Prostate gland (tissue), 2 donors: ENCODE measurements at regions not wholly inside any gene's neighbourhood (a gene's known extent, or its start where the extent isn't known, plus 50 kb on each side); places are given as distances from the start of the nearest gene placed in this dataset.

Experiments used
- POLR2A ChIP-seq: fragments of 450-650 bp; IDR thresholded peaks from one replicate; pipeline ENCODE4 v1.6.1; 2016; ENCODE audit warnings: antibody characterized with exemption, mild to moderate bottlenecking
- POLR2AphosphoS5 ChIP-seq: sonication (generic); formaldehyde crosslinking; IDR thresholded peaks from one replicate; pipeline ENCODE4 v1.6.1; 2017; ENCODE audit warnings: antibody characterized with exemption
- TF ChIP-seq, protein P1 (sequence below), 4 experiments: fragments of 200-600 bp in 2 of 4; fragments of 450-650 bp in 2 of 4; sonication (generic) in 2 of 4; IDR thresholded peaks; 1 replicate in 3 of 4; 2 replicates in 1 of 4; pipeline ENCODE4 v1.5.1; 2016 to 2019; ENCODE audit warnings: antibody characterized with exemption in 4 of 4, mild to moderate bottlenecking in 2 of 4, moderate library complexity in 2 of 4

DNA sequence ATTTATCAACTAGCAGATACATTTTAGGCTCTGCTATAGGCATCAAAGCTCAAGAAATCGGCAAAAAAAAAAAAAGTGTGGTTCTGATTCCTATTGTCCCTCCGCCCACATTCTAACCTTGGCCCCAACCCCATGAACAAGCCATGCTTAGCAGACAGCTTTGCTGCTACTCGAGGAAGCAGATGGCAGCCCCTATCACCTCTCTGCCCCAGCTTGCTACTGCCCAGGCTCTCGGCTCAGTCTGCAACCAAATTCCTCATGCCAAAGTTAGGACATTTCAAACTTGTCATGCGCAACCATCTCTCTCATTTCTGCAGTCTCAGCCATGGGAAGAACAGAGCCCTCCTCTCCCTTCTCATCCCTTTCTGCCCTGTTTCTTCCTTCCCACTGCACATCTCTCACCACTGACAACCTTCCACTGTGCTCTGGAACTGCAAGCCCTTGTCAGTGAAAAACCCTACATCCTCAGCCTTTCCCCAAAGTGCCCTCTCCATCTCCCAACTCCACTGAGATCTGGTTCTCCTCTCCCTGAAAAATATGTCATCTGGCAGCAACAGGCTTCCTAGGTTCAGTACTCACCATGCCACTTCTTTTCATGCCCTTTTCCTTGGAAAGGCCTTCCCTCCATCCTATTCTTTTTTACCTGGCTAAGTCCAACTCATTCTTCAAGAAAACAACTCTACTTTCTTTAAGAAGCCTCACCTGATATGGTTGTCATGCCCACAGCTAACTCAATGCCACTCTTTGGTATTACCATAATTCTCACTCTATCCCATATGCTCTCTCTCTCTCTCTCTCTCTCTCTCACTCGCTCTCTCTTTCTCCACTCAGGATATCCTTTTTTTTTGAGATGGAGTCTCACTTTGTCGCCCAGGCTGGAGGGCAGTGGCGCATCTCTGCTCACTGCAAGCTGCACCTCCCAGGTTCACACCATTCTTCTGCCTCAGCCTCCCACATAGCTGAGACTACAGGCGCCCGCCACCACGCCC is 60.1 kb upstream of the FHIP2A start:
- TF ChIP-seq, protein P1, sequence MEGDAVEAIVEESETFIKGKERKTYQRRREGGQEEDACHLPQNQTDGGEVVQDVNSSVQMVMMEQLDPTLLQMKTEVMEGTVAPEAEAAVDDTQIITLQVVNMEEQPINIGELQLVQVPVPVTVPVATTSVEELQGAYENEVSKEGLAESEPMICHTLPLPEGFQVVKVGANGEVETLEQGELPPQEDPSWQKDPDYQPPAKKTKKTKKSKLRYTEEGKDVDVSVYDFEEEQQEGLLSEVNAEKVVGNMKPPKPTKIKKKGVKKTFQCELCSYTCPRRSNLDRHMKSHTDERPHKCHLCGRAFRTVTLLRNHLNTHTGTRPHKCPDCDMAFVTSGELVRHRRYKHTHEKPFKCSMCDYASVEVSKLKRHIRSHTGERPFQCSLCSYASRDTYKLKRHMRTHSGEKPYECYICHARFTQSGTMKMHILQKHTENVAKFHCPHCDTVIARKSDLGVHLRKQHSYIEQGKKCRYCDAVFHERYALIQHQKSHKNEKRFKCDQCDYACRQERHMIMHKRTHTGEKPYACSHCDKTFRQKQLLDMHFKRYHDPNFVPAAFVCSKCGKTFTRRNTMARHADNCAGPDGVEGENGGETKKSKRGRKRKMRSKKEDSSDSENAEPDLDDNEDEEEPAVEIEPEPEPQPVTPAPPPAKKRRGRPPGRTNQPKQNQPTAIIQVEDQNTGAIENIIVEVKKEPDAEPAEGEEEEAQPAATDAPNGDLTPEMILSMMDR (IDR thresholded peaks at IDR 0.05): no peak
- TF ChIP-seq POLR2AphosphoS5 (no peak), POLR2A (no peak)
